K562 (cell line): ENCODE measurements at regions not wholly inside any gene's neighbourhood (a gene's known extent, or its start where the extent isn't known, plus 50 kb on each side); places are given as distances from the start of the nearest gene placed in this dataset.

Experiments
- ATAC-seq: fragments of 200-7000 bp; cut with Tn5 transposase; 3 replicates; pipeline ENCODE4 v1.9.1; 2020; ENCODE audit warnings: moderate library complexity
- BruUV-seq: library from RNA; stranded (reverse); fragments of 400-500 nt; replicated peaks from 2 replicates; lab custom pipeline; 2021; lab: Mats Ljungman, UMichigan
- CTCF ChIA-PET: fragments of 300-600 bp; formaldehyde crosslinking; extraction: SDS; loops from one replicate; lab custom pipeline; 2021; ENCODE audit warnings: low intra/inter-chr PET ratio; lab: Yijun Ruan, JAX
- POLR2A ChIA-PET: fragments of 300-600, 350-650 bp; sonication (Branson Sonifier 250); formaldehyde crosslinking; extraction: SDS; loops from one replicate; lab custom pipeline; 2021; ENCODE audit warnings: antibody characterized with exemption, inconsistent platforms; lab: Yijun Ruan, JAX
- DNase-seq, 4 experiments: peaks; one replicate each; pipeline versions ENCODE4 v3.0.0 to v3.0.0-alpha.2; 2011 to 2018; ENCODE audit warnings: low spot score in 3 of 4, mixed read lengths in 3 of 4; ENCODE audit errors: extremely low read depth in 1 of 4
- FAIRE-seq: peaks from 2 replicates; lab custom pipeline; 2011; peaks lifted over from hg19 to GRCh38; lab: Jason Lieb, UNC
- H2AFZ ChIP-seq: 2 replicates; pipeline ENCODE4 v1.6.0; 2011; ENCODE audit warnings: low read depth, low read length, control low read depth, inconsistent platforms
- H3K27ac ChIP-seq: fragments of 200-600 bp; 3 replicates; pipeline ENCODE4 v1.8.0; 2011; ENCODE audit warnings: low read depth, mild to moderate bottlenecking, control low read depth, inconsistent platforms, low read length, moderate library complexity, mixed read lengths; ENCODE audit errors: extremely low read depth
- H3K27me3 ChIP-seq, 2 experiments: fragments of 300-600 bp in 1 of 2; 2 replicates in 1 of 2; 3 replicates in 1 of 2; pipeline versions ENCODE4 v1.6.0 to v1.8.0; 2011; ENCODE audit warnings: inconsistent platforms in 2 of 2, low read length in 2 of 2, mild to moderate bottlenecking in 1 of 2, mixed read lengths in 1 of 2, moderate library complexity in 1 of 2; ENCODE audit not compliant: control insufficient read depth in 2 of 2, insufficient read depth in 2 of 2
- H3K36me3 ChIP-seq: fragments of 300-600 bp; 3 replicates; pipeline ENCODE4 v1.8.0; 2011; ENCODE audit warnings: mild to moderate bottlenecking, low read length, inconsistent platforms; ENCODE audit not compliant: control insufficient read depth, insufficient read depth
- H3K4me1 ChIP-seq, 2 experiments: fragments of 200-600 bp in 1 of 2; replicated peaks in 1 of 2; 2 replicates in 1 of 2; 3 replicates in 1 of 2; pipeline versions ENCODE4 v1.5.1 to v1.8.0; 2011; ENCODE audit warnings: inconsistent platforms in 2 of 2, low read length in 2 of 2, mild to moderate bottlenecking in 1 of 2, mixed read lengths in 1 of 2, moderate library complexity in 1 of 2; ENCODE audit not compliant: control insufficient read depth in 2 of 2, insufficient read depth in 2 of 2
- H3K4me2 ChIP-seq: 2 replicates; pipeline ENCODE4 v1.6.1; 2011; ENCODE audit warnings: low read length, control low read depth, inconsistent platforms, mixed read lengths; ENCODE audit not compliant: insufficient read depth
- H3K4me3 ChIP-seq: fragments of 200-600 bp; sonication (generic), shearing (Covaris generic); 2 replicates; pipeline ENCODE4 v1.5.1; 2016; ENCODE audit warnings: control low read depth, inconsistent platforms
- H3K79me2 ChIP-seq: fragments of 200-600 bp; 3 replicates; pipeline ENCODE4 v1.8.0; 2011; ENCODE audit warnings: low read length, inconsistent platforms; ENCODE audit not compliant: control insufficient read depth, insufficient read depth
- H3K9ac ChIP-seq, 2 experiments: 2 replicates each; pipeline versions ENCODE4 v1.6.0 to v1.6.1; 2011; ENCODE audit warnings: low read depth in 2 of 2, low read length in 2 of 2, control low read depth in 1 of 2, inconsistent platforms in 1 of 2, mild to moderate bottlenecking in 1 of 2, mixed read lengths in 1 of 2; ENCODE audit not compliant: insufficient read depth in 1 of 2
- H3K9me1 ChIP-seq: one replicate; pipeline ENCODE4 v1.6.0; 2011; ENCODE audit warnings: inconsistent platforms, mild to moderate bottlenecking, low read length, moderate library complexity; ENCODE audit not compliant: control insufficient read depth, insufficient read depth
- H3K9me3 ChIP-seq: replicated peaks from 2 replicates; pipeline ENCODE4 v1.5.1; 2011; ENCODE audit warnings: low read depth, low read length, inconsistent platforms; ENCODE audit not compliant: control insufficient read depth, insufficient read depth
- H4K20me1 ChIP-seq: replicated peaks from 2 replicates; pipeline ENCODE4 v1.6.1; 2011; ENCODE audit warnings: low read length, inconsistent platforms, mixed read lengths; ENCODE audit not compliant: control insufficient read depth, insufficient read depth
- FOXJ2 ChIP-seq: fragments of 200-800 bp; sonication (Bioruptor generic); IDR thresholded peaks from 2 replicates; pipeline ENCODE4 v1.6.1; 2016; ENCODE audit warnings: missing genetic modification characterization, missing compliant biosample characterization
- MEIS2 ChIP-seq: fragments of 450-650 bp; IDR thresholded peaks from 2 replicates; pipeline ENCODE4 v1.6.1; 2014; ENCODE audit warnings: mild to moderate bottlenecking; ENCODE audit not compliant: partially characterized antibody
- MYC ChIP-seq, 2 experiments: fragments of 250-450 bp in 1 of 2; sonication (Bioruptor Pico) in 1 of 2; IDR thresholded peaks; 2 replicates each; pipeline versions ENCODE4 v1.5.1 to v1.6.1; 2012 to 2021; ENCODE audit warnings: low read depth in 2 of 2, borderline replicate concordance in 1 of 2, improper control_type of control experiment in 1 of 2, low read length in 1 of 2, mild to moderate bottlenecking in 1 of 2, moderate library complexity in 1 of 2
- ZNF507 ChIP-seq: conservative IDR thresholded peaks from 2 replicates; pipeline ENCODE4 v1.6.1; 2017; ENCODE audit warnings: missing genetic modification characterization, missing compliant biosample characterization
- in situ Hi-C: fragments of 300-500 bp; cut with MboI; formaldehyde crosslinking; loops from 4 replicates; pipeline ENCODE4 v1.15.0; 2018; ENCODE audit warnings: inconsistent platforms, mixed read lengths
- intact Hi-C: fragments of 100-400 bp; cut with micrococcal nuclease; formaldehyde crosslinking; loops from 2 replicates; pipeline ENCODE4 v1.14.2; 2022
- TF ChIP-seq, protein P1 (sequence below): sonication (generic); formaldehyde crosslinking; IDR thresholded peaks from 2 replicates; pipeline ENCODE4 v1.8.0; 2023; ENCODE audit warnings: mild to moderate bottlenecking, missing genetic modification reagents

DNA sequence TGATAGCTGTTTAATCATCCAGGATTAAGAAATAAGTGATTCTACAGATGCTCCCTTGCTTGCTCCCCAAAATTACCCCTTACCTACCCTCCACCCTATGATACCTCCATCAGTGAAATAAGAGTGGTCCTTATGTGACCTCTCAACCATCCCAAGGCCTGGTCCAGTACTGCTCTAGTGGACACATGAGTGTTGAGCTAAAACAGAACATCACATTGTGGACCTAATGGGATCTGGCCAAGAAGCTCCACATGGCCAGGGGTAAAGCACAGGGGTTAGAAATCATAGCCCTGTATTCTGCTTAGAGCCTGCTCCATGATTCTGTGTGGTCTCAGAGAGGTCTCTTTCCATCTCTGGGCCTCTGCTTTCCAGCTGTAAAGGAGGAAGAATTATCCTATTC lies 355.6 kb downstream of the TNS1 start:
- intact Hi-C loops, result no loop called here
- no peak overlapping the region for H3K4me2 ChIP-seq
- no peaks in the 10 kb centered on the region; a peak in 1 of 5 replicates for H3K27me3 ChIP-seq
- FAIRE-seq (no peak), ATAC-seq (no peak), DNase-seq (no peak)
- H3K9me1 ChIP-seq, result no peaks in the 10 kb centered on the region
- H3K27ac ChIP-seq, result no peak overlapping the region
- H2AFZ ChIP-seq, result no peak overlapping the region
- in situ Hi-C loops, result no loop called here
- CTCF ChIA-PET, result no interaction called here
- no peak overlapping the region for H3K4me3 ChIP-seq
- H3K79me2 ChIP-seq, result no peaks in the 10 kb centered on the region
- H3K36me3 ChIP-seq, result no peaks in the 10 kb centered on the region
- no peak overlapping the region for H3K9ac ChIP-seq
- no peaks in the 10 kb centered on the region for H3K4me1 ChIP-seq
- no TSS peak for BruUV-seq
- POLR2A ChIA-PET, result interaction anchor here (0.9 to 1.2 kb wide), 2 partner anchors 9 to 24 kb away, joined by 4 to 5 read pairs; no protein-coding TSS in a partner anchor
- TF ChIP-seq, protein P1, sequence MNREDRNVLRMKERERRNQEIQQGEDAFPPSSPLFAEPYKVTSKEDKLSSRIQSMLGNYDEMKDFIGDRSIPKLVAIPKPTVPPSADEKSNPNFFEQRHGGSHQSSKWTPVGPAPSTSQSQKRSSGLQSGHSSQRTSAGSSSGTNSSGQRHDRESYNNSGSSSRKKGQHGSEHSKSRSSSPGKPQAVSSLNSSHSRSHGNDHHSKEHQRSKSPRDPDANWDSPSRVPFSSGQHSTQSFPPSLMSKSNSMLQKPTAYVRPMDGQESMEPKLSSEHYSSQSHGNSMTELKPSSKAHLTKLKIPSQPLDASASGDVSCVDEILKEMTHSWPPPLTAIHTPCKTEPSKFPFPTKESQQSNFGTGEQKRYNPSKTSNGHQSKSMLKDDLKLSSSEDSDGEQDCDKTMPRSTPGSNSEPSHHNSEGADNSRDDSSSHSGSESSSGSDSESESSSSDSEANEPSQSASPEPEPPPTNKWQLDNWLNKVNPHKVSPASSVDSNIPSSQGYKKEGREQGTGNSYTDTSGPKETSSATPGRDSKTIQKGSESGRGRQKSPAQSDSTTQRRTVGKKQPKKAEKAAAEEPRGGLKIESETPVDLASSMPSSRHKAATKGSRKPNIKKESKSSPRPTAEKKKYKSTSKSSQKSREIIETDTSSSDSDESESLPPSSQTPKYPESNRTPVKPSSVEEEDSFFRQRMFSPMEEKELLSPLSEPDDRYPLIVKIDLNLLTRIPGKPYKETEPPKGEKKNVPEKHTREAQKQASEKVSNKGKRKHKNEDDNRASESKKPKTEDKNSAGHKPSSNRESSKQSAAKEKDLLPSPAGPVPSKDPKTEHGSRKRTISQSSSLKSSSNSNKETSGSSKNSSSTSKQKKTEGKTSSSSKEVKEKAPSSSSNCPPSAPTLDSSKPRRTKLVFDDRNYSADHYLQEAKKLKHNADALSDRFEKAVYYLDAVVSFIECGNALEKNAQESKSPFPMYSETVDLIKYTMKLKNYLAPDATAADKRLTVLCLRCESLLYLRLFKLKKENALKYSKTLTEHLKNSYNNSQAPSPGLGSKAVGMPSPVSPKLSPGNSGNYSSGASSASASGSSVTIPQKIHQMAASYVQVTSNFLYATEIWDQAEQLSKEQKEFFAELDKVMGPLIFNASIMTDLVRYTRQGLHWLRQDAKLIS (CRISPR knock-in tag), result no peak
- TF ChIP-seq MEIS2 (no peak), MYC (IDR thresholded peaks at IDR 0.05; ENCODE audit: low read depth, low read length) (no peak), MYC (CRISPR knock-in tag; IDR thresholded peaks at IDR 0.05; ENCODE audit: borderline replicate concordance, low read depth) (no peak), FOXJ2 (tag) (no peak), ZNF507 (tag) (no peak)
- no peaks in the 10 kb centered on the region for H3K9me3 ChIP-seq
- no peaks in the 10 kb centered on the region for H4K20me1 ChIP-seq
